Stimulated activated naive CD8-positive, alpha-beta T cell treated with anti-CD3 and anti-CD28 coated beads, Interleukin-15, Interleukin-2, amounts not matched to agents 100 U/mL and 50 U/mL, for 24 hours (primary cell): ENCODE measurements at regions not wholly inside any gene's neighbourhood (a gene's known extent, or its start where the extent isn't known, plus 50 kb on each side); places are given as distances from the start of the nearest gene placed in this dataset.
A peak's percentile ranks its signal among the peaks of the same experiment; 100 is the strongest.
"Not testable (repeated sequence)": the region's sequence is repeated elsewhere in the genome, so short reads cannot be mapped to it uniquely, and the experiment has no call there.

Experiments used
- ATAC-seq: fragments of 150-1000 bp; cut with Tn5 transposase; one replicate; pipeline ENCODE4 v1.10.0; 2021
- DNase-seq: peaks from one replicate; pipeline ENCODE4 v3.0.0; 2021

DNA sequence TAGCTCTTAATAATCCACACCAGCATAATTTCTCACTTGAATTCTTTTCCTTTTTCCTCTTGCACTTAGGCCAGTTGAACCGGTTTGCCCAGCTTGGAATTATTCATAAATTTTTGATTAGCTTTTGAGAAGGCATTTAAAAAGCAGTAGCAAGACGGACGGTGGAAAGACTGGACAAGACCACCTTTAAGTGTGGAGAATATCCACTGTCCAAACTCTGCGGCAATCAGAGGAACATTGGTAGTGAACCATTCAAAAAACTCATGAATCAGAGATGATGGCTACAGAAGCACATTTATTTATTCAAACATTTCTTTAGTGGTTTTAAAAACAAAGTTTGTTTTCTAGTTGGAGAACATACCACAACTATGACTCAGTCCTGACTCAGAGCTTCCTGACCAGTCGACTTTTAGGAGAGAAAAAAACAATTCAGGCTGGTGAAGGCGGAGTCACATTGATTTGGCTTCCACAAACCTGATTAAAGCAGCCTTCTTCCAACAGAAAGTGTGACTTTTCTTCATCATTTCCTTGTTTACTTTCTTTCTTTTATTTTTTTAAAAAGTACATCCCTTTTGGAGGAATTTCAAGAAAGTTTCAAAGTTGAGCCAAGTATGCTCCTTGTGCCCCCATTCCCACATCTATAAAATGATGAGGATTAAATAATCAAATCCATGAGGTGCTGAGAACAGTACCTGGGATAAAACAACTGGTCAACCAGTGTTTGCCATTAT lies 128.8 kb downstream of the ADSS2 start:
- DNase-seq (peak; percentile 36), ATAC-seq (peak; percentile 25)

DNA sequence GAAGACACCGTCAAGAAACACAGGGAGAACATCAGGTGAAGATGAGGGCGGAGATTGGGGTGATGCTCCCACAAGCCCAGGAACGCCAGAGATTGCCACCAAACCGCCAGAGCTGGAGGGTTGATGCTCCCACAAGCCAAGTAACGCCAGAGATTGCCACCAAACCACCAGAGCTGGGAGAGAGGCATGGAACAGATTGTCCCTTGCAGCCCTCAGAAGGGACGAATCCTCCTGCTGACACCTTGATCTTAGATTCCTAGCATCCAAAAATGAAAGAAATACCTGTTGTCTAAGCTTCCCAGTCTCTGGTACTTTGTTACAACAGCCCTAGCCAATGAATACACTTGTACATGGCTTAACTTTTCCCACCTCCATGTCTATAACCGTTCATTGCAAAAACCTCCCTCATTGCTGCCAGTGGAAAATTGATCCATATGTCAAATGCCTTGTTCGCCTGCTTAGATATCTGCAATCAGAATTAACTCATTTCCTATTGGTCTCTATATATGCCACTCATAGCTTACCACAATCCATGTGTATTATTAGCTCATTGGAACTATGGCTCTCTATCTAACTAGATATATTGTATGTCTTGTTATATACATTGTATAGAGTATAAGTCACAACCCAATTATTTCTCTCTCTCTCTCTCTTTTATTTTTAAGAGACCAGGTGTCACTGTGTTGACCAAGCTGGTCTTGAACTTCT lies 127.4 kb downstream of the ADSS2 start:
- no peak for DNase-seq
- no peak for ATAC-seq

DNA sequence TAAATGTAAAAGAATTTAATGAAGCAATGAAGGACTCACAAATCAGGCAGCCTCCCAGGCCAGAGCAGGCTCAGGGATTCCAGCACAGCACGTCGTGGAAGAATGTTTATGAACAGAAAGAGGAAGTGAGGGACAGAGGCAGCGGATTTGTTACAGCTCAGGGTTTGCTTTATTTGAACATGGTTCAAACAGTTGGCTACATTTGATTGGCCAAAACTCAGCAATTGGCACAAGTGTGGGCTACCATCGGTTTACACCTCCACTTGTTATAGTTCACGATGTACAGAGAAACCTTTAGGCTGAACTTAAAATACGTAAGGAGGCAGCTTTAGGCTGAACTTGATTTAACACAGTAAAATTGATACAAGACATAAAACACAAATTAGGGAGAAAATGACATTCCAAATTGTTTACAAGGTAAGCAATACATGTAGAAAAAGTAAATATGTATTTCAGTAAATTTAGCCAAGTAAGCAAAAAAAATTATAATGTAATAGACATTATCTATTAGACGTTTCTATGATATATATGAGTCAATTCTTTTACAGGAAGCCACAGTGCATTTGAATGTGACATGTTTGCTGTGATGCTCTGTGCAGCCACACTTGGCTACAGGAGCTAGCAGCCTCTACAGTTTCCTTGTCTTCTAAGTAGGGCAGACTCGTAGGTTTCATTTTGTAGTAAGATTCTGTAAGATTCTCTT lies 126.5 kb downstream of the ADSS2 start:
- DNase-seq (no peak), ATAC-seq (peak; percentile 66)

DNA sequence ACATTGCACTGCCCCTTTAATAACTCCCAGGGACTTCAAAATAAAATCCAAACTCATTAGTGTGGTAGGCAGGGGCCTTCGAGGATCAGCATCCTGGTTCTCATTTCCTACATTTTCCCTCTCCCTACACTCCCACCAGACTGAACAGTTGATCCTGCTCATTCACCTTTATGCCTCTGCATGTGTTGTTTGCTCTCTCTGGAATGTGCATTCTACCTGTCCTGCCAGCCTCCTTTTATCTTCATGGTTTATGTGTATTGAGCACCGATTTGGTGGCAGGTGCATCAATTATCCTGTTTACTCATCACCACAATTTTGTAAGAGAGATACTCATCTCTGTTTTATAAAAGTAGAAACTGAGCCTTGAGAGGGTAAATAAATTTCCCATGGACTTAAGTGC lies 125.0 kb downstream of the ADSS2 start:
- ATAC-seq (no peak), DNase-seq (no peak)

DNA sequence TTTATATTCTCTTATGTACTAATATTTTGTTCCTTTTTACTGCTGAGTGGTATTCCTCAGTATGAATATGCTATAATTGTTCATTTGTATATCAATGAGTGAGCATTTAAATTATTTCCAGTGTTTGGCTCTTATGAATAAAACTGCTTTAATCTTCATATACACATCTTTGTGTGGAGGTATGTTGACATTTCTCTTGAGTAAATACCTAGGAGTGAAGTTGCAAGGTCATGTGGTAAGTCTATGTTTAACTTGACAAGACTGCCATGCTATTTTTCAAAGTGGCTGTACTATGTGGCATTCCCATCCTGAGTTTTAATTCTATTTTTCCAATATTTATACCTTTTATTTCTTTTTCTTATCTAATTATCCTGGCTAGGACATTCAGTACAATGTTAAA lies 124.2 kb downstream of the ADSS2 start:
- no peak for ATAC-seq

DNA sequence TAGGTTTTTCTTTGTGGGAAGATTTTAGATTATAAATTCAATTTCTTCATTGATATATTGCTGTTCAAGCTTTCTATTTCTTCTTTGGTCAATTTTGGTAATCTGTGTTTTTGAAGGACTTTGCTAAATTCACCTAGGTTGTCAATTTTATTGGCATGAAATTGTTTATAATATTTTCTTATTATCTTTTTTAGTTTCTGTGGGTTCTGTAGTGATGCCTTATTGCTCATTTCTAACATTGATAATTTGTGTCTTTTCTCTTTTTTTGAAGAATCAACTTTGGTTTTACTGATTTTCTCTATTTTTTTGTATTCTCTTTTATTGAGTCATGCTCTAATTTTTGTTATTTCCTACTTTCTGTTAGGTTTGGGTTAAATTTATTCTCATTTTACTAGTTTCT lies 123.2 kb downstream of the ADSS2 start:
- DNase-seq (no peak), ATAC-seq (no peak)

More for the DNA sequence above, 124.2 kb downstream of the ADSS2 start:
- DNase-seq: no peak

DNA sequence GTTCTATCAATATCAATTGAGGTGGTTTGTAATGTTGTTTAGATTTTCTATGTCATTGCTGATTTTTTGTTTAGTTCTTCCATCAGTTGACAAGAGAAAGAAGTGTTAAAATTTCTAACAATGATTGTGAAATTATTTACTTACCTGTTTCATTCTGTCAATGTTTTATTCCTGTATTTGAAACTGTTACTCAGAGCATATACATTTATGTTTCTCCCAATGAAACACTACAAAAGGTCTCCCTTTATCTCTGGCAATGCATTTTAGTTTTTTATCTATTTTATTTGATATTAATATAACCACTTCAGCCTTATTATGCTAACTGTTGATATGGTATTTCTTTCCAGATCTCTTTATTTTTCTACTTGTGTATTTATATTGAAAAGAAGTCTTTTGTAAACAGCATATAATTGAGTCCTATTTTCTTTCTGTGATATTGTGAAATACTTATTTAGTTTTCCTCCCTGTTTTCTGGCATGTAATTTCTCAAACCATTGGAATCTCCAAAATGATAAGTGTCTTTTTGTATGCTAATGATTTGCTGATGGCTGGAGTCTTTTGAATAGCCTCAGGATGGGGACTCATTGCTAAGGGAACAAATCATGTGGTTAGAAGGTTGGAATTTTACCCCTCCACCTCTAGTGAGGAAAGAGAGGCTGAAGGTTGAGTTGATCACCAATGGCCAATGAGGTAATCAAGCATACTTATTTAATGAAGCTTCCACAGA lies 122.0 kb downstream of the ADSS2 start:
- DNase-seq: no peak
- ATAC-seq: no peak

DNA sequence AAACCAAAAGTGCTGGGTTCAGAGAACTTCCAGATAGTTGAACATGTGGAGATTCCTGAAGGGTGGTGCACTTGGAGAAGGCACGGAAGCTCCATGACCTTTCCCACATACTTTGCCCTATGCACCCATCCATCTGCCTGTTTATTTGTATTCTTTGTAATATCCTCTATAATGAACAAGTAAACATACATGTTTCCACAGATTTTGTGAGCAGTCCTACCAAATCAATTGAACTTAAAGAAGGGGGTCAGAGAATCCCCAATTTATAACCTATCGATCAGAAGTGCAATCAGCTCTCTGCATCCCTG lies 121.4 kb downstream of the ADSS2 start:
- DNase-seq: no peak
- ATAC-seq: no peak

DNA sequence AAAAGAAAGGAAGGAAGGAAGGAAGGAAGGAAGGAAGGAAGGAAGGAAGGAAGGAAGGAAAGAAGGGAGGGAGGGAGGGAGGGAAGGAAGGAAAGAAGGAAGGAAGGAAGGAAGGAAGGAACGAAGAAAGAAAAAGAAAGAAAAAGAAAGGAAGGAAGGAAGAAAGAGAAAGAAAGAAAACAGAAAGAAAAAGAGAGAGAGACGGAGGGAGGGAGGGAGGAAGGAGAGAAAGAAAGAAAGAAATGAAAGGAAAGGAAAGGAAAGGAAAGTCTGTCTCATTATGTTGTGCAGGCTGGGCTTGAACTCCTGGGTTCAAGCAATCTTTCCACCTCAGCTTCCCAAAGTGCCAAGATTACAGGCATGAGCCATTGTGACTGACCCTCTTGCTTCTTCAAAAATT lies 118.9 kb downstream of the ADSS2 start:
- not testable (repeated sequence) for DNase-seq, ATAC-seq

DNA sequence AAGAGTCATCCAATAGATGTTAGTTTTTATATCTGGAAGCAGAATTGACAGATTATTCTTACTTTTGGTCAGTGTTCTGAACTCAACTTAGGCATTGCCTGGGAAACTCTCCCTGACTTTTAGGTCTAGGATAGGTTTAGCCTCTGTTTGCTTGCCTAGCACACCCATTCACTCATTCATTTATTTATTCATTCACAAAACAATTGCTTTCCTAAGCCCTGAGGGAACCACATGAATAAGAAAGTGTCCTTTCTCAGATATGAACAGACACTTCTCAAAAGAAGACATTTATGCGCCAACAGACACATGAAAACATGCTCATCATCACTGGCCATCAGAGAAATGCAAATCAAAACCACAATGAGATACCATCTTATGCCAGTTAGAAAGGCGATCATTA lies 117.4 kb downstream of the ADSS2 start:
- ATAC-seq, DNase-seq: not testable (repeated sequence)

DNA sequence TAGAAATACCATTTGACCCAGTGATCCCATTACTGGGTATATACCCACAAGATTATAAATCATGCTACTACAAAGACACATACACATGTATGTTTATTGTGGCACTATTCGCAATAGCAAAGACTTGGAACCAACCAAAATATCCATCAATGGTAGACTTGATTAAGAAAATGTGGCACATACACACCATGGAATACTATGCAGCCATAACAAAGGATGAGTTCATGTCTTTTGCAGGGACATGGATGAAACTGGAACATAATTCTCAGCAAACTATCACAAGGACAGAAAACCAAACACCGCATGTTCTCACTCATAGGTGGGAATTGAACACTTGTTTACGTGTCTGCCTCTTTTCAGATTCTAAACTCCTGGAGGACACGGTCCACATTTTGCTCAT lies 116.9 kb downstream of the ADSS2 start:
- not testable (repeated sequence) for ATAC-seq, DNase-seq

DNA sequence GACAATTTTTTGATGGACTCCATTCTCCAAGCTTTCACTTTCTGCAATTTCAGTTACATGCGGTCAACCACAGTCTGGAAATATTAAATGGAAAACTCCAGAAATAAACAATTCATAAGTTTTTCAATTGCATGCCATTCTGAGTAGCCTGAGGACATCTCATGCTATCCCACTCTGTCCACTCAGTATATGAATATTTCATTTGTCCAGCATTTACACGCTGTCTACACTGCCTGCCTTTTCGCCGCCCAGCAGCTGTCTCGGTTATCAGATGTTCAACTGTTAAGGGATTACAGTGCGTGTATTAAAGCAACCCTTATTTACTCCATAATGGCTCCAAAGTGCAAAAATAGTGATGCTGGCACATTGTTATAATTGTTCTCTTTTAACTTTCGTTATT lies 116.3 kb downstream of the ADSS2 start:
- no peak for ATAC-seq
- no peak for DNase-seq

DNA sequence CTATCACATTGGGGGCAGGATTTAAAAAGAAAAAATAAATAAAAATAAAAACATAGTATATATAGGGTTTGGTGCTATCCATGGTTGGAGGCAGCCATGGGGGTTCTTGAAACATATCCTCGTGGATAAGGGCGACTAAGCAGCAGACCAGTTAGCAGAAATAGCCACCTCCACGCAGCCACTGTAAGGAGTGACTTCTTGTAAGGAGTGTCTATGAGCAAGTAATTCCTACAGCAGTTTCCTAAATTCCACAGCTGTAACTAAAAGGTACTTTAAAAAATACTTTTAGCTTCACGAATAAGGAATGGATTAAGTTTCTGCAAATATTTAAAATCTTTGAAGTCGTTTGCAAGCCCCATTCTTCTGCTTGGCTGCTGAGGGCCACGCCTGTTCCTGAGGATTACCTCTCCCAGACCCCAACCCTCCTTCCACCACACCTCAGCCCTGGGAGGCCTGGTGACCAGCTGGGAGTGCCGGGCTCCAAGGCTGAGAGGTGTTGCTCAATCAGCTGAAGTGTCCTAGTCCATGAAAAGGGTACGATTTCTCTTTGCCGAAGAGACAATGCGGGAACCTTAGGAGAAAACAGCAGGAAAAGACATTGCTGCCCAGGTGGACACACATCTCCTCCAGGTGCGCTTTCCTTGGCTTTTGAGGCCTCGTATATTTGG lies 115.3 kb downstream of the ADSS2 start:
- ATAC-seq (no peak), DNase-seq (no peak)

DNA sequence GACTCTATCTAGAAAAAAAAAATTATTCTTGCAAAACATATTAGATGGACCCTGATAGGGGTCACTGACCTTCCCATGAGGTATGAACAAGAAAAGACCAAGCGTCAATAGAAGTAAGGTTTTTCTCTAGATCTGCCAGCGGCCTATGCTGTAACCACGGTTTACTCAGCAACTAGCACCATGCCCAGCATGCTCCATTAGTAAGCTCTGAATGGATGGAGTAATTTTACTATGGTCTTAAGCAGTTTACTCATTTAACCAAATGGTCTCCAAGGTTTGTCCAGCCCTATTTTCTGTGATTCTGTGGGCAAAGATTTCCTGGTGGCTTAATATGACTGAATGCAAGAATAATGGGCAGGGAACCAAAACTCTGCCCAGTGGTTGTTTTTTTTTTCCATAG lies 113.9 kb downstream of the ADSS2 start:
- DNase-seq: no peak
- no peak for ATAC-seq

DNA sequence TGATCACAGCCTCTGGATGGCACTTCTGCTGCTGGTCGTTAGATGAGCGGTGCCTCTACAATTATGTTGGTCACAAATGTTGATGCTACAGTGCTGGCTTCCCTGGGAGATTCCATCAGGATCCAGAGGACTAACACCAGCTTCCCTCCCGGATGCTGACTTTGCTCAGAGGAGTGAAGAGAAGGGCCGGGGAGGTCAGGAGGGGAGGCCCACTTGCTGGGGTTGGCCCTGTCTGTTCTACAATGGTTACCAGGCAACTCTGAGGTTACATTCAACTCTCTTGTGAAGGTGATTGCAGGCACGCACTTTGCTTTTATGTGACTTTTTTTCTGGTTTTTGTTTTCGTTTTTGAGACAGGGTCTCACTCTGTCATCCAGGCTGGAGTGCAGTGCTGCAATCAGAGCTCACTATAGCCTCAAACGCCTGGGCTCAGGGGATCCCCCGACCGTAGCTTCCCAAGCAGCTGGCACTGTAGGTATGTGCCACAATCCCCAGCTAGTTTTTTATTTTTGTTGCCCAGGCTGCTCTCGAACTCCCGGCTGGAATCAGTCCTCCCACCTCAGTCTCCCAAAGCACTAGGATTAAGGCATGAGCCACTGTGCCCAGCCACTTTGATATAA lies 112.5 kb downstream of the ADSS2 start:
- ATAC-seq (peak; percentile 15), DNase-seq (no peak)

DNA sequence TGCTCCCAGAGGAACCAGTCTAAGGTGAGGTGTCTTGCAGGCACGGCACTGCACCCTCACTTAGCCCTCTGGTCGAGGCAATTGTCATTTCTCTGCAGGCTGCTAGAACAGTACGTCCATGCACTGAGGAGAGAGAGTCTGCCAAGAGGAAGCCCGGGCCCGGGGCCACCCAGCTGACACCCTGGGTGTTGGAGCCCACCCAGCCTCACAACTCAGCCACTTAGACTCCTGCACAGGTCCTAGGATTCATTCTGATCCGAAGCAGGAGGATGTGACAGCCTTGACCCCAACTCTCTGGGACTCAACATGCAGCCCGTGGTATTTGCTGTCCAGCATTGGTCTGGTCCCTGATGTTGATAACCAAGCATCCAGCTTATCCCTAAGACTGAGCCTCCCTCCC lies 111.9 kb downstream of the ADSS2 start:
- no peak for DNase-seq
- no peak for ATAC-seq

DNA sequence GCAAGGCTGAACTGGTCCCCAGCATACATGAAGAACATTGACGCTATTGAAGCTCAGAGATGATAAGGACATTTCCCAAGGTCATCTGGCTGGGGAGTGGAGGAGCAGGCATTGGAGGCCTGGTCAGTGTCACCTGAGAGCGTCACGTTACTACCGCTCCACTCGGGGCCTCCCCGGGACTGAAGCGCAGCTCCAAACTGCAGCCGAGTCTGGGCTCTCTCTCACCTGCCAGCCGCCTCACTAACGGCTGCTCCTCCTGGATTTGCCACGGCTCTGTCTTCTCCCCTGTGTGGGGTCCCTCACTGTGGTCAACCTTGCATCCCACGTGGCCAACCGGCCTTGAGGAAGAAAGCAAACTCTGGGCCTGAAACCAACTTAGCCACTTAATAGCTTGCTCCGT lies 111.3 kb downstream of the ADSS2 start:
- DNase-seq (no peak), ATAC-seq (no peak)

DNA sequence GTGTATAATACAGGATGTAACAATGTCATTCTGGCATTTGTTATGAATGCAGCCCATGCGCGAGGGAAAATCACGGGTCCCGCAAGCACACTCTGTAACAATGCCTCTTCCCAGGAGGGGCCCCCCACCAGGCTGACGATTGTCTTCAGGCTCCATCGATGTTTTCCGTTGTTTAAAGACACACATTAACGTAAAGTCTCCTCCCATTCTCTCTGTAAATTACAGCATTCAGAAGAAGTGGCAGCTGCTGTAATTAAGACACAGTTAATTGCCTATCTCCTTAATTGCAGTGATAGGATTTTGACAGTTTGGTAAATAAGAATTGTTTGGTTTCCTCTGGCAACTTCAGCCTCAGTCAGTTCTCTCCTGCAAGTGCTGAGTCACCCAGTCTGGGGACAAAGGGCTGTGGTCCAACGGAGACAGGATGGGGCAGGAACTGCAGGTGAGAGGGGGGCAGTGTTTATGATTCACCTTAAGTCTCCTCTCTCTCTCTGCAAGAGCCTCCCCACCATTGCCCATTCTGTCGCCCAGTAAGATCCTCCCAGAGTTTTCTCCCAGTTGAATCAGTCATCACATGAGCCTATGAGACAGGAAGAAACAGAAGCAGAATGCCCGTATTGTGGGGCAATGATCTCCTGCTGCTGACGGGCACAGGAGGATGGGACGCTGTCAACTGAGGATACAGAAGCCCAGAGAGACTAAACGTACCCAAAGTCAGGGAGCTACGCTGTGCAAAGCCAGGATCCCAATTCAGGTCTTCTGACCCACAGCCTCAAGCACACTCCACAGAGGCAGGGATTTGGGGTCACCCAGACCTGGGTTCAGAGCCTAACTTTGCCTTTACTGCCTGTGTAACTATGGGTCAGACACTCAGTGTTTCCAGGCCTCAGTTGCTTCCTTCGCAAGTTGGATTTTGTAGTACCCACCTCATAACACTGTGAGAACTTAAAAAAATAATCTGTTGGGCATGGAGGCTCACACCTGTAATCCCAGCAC lies 110.0 kb downstream of the ADSS2 start:
- peak; percentile 68 for ATAC-seq
- DNase-seq: no peak

DNA sequence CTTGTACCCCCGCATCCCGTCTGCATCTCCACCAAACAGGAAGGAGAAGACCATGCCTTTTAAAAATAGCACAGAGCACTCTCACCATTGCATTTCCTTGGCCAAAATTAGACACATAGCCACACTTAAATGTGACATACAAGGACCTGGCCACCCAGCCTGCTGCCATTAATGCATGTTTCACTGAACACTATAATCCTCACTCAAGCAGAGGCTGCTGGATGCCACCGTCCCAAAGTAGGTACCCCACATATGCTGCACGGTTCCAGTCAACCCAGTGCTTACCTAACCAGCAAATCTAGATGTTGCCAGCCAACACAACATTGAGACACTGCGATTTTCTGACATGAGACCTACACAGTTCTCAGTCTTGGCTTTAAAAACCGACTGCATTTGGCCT lies 107.7 kb downstream of the ADSS2 start:
- no peak for DNase-seq
- ATAC-seq: no peak

DNA sequence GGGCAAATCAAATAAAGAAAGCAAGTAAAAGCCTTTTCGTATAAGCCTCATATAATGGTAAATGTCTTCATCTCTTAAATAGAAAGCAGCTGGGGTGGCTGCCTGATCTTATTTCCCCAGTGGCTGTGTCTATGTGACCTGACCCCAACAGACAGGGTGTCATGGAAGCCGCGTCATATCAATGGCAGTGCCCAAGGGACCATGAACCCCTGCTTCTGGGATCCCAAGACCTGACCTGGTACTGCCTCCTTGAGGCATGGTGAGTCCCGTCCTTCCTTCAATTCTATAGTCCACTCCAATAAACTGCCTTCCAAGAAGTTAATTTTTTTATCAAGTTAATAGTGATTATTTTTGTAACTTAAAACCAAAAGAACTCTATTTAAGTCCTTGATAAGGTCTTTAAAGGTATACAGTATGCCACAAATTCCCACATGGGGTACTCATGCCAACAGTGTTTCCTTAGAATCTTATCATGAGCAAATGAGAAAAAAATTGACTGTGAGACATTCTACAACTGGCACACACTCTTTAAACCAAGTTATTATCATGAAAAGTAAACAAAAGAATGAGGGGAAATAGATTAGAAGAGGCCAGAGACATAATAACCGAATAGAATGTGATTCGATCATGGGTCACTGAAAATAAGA lies 104.6 kb downstream of the ADSS2 start:
- ATAC-seq: no peak

More for the DNA sequence above, 104.6 kb downstream of the ADSS2 start:
- DNase-seq: no peak
